MM.1S (cell line): ENCODE measurements at regions not wholly inside any gene's neighbourhood (a gene's known extent, or its start where the extent isn't known, plus 50 kb on each side); places are given as distances from the start of the nearest gene placed in this dataset.

ENCODE experiments used
- EZH2phosphoT487 ChIP-seq: fragments of 300-600 bp; sonication (generic); IDR thresholded peaks from 2 replicates; pipeline ENCODE4 v1.6.1; 2018; ENCODE audit warnings: antibody characterized with exemption, low read length
- TF ChIP-seq, protein P1 (sequence below): fragments of 300-600 bp; sonication (generic); IDR thresholded peaks from 2 replicates; pipeline ENCODE4 v1.5.1; 2016; ENCODE audit warnings: antibody characterized with exemption, low read length, mixed read lengths

DNA sequence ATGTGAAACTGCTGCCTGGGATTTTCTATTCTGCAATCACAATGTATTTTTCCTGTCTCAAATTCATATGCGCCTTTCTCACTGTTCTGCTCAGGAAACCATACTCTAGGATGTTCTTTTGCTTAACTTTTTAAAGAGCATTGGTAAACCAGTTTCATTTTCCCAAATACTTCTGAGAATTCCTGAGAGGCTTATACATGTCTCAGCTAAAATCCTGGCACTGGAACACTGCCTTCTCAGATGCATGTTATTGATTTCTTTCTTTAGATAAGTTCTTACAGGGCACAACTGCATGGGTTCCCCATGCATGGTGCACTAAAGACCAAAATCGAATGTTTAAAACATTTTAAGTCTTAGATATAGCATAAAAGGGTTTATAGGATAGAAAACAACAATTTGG lies 178.3 kb upstream of the PLSCR5 start:
- TF ChIP-seq, protein P1, sequence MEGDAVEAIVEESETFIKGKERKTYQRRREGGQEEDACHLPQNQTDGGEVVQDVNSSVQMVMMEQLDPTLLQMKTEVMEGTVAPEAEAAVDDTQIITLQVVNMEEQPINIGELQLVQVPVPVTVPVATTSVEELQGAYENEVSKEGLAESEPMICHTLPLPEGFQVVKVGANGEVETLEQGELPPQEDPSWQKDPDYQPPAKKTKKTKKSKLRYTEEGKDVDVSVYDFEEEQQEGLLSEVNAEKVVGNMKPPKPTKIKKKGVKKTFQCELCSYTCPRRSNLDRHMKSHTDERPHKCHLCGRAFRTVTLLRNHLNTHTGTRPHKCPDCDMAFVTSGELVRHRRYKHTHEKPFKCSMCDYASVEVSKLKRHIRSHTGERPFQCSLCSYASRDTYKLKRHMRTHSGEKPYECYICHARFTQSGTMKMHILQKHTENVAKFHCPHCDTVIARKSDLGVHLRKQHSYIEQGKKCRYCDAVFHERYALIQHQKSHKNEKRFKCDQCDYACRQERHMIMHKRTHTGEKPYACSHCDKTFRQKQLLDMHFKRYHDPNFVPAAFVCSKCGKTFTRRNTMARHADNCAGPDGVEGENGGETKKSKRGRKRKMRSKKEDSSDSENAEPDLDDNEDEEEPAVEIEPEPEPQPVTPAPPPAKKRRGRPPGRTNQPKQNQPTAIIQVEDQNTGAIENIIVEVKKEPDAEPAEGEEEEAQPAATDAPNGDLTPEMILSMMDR, result no peak
- no peak for TF ChIP-seq EZH2phosphoT487
